ENCODE measurements at regions not wholly inside any gene's neighbourhood (a gene's known extent, or its start where the extent isn't known, plus 50 kb on each side); places are given as distances from the start of the nearest gene placed in this dataset.

GRCh38 chr20:7358670-7359069 lies 581.6 kb downstream of the HAO1 start (continued):
- TF ChIP-seq REST (IDR thresholded peaks at IDR 0.05) = no peak
- no peak for TF ChIP-seq FOXA1 (IDR thresholded peaks at IDR 0.05)
- no peak for TF ChIP-seq HNF4G (IDR thresholded peaks at IDR 0.05)
- no peak for TF ChIP-seq JUND (IDR thresholded peaks at IDR 0.05)
- no peak for TF ChIP-seq SP1 (IDR thresholded peaks at IDR 0.05)

- no peak for DNase-seq (ENCODE audit: low spot score)
- 87% methylated on average over 3 of the region's 3 CpGs for WGBS
- Histone ChIP-seq H3K27me3 (ENCODE audit: control insufficient read depth in 4 of 4, insufficient read depth in 4 of 4, low read length in 3 of 4) (no peaks in the 10 kb centered on the region), H3K9me3 (ENCODE audit: control insufficient read depth in 4 of 4, low read length in 3 of 4) (no peaks in the 10 kb centered on the region), H3K4me1 (ENCODE audit: control insufficient read depth in 4 of 4, insufficient read depth in 4 of 4, low read length in 3 of 4) (no peaks in the 10 kb centered on the region), H3K36me3 (ENCODE audit: control insufficient read depth in 4 of 4, insufficient read depth in 3 of 4, low read depth in 1 of 4, low read length in 3 of 4) (no peaks in the 10 kb centered on the region), H3K27ac (ENCODE audit: low read depth in 1 of 2, low read length in 2 of 2) (no peak overlapping the region), H3K4me3 (ENCODE audit: low read depth in 1 of 3, low read length in 3 of 3) (no peak overlapping the region), H3K9ac (ENCODE audit: low read depth in 1 of 2, low read length in 2 of 2) (no peak overlapping the region)
- no peak for TF ChIP-seq EGR1 (IDR thresholded peaks at IDR 0.05; ENCODE audit: low read depth in 2 of 2)
- TF ChIP-seq YY1 (IDR thresholded peaks at IDR 0.05) = no peak
- TF ChIP-seq ATF3 (IDR thresholded peaks at IDR 0.05) = no peak
- TF ChIP-seq HNF4A (conservative IDR thresholded peaks at IDR 0.05) = no peak
- TF ChIP-seq JUND (IDR thresholded peaks at IDR 0.05) = no peak
- TF ChIP-seq CTCF (IDR thresholded peaks at IDR 0.05; ENCODE audit: low read depth, low read length, missing input control) = no peak
- TF ChIP-seq FOXA2 (IDR thresholded peaks at IDR 0.05) = no peak
- TF ChIP-seq HNF4G (IDR thresholded peaks at IDR 0.05) = no peak
These were observed 580.5 kb downstream of the HAO1 start for GRCh38 chr20:7359739-7360138.

GRCh38 chr20:7361321-7361720 lies 578.9 kb downstream of the HAO1 start:
- no peak for DNase-seq (ENCODE audit: low spot score)
- H3K4me1 ChIP-seq (ENCODE audit: control insufficient read depth in 4 of 4, insufficient read depth in 4 of 4, low read length in 3 of 4) = no peaks in the 10 kb centered on the region
- TF ChIP-seq FOXA1 (IDR thresholded peaks at IDR 0.05) (no peak), NR2F2 (IDR thresholded peaks at IDR 0.05) (no peak), ATF3 (IDR thresholded peaks at IDR 0.05) (no peak), TAF1 (conservative IDR thresholded peaks at IDR 0.05) (no peak)
- no peak overlapping the region for H3K27ac ChIP-seq (ENCODE audit: low read depth in 1 of 2, low read length in 2 of 2)
- H3K4me3 ChIP-seq (ENCODE audit: low read depth in 1 of 3, low read length in 3 of 3) = no peak overlapping the region
- H3K36me3 ChIP-seq (ENCODE audit: control insufficient read depth in 4 of 4, insufficient read depth in 3 of 4, low read depth in 1 of 4, low read length in 3 of 4) = no peaks in the 10 kb centered on the region
- no peaks in the 10 kb centered on the region for H3K9me3 ChIP-seq (ENCODE audit: control insufficient read depth in 4 of 4, low read length in 3 of 4)
- no peaks in the 10 kb centered on the region for H3K27me3 ChIP-seq (ENCODE audit: control insufficient read depth in 4 of 4, insufficient read depth in 4 of 4, low read length in 3 of 4)
- 69% methylated on average over 3 of the region's 3 CpGs for WGBS
- H3K9ac ChIP-seq (ENCODE audit: low read depth in 1 of 2, low read length in 2 of 2) = no peak overlapping the region

Data from liver (tissue), 8 donors.